Sigmoid colon (tissue), 6 donors: ENCODE measurements at regions not wholly inside any gene's neighbourhood (a gene's known extent, or its start where the extent isn't known, plus 50 kb on each side); places are given as distances from the start of the nearest gene placed in this dataset.
"Not testable (repeated sequence)": the region's sequence is repeated elsewhere in the genome, so short reads cannot be mapped to it uniquely, and the experiment has no call there.

Experiments used
- DNase-seq: peaks from one replicate; pipeline ENCODE4 v3.0.0-alpha.2; 2019
- H3K27ac ChIP-seq, 4 donors: fragments of 200-600 bp; sonication (generic); one replicate each; pipeline ENCODE4 v1.5.1; 2016 to 2019; ENCODE audit warnings: mild to moderate bottlenecking in 1 of 4
- H3K27me3 ChIP-seq, 3 donors: fragments of 200-600 bp; sonication (generic); one replicate each; pipeline ENCODE4 v1.5.1; 2019; ENCODE audit warnings: mild to moderate bottlenecking in 1 of 3
- H3K36me3 ChIP-seq, 4 donors: fragments of 200-600 bp; sonication (generic); one replicate each; pipeline ENCODE4 v1.5.1; 2016 to 2019
- H3K4me1 ChIP-seq, 4 donors: fragments of 200-600 bp; sonication (generic); one replicate each; pipeline ENCODE4 v1.5.1; 2017 to 2019
- H3K4me3 ChIP-seq, 4 donors: fragments of 200-600 bp; sonication (generic); one replicate each; pipeline ENCODE4 v1.5.1; 2017 to 2019; ENCODE audit warnings: mild to moderate bottlenecking in 2 of 4, moderate library complexity in 1 of 4
- H3K9me3 ChIP-seq, 4 donors: fragments of 200-600 bp in 3 of 4; sonication (generic) in 3 of 4; one replicate each; pipeline versions ENCODE4 v1.5.1 to v1.6.1; 2013 to 2019
- EP300 ChIP-seq, 4 donors: sonication (generic); formaldehyde crosslinking; IDR thresholded peaks; one replicate each; pipeline ENCODE4 v1.6.1; 2017; ENCODE audit warnings: antibody characterized with exemption in 4 of 4
- POLR2A ChIP-seq, 2 donors: fragments of 450-650 bp; IDR thresholded peaks; one replicate each; pipeline ENCODE4 v1.6.1; 2016; ENCODE audit warnings: antibody characterized with exemption in 2 of 2, mild to moderate bottlenecking in 2 of 2, moderate library complexity in 2 of 2
- POLR2AphosphoS5 ChIP-seq, 4 donors: sonication (generic); formaldehyde crosslinking; IDR thresholded peaks; one replicate each; pipeline ENCODE4 v1.6.1; 2017; ENCODE audit warnings: antibody characterized with exemption in 4 of 4
- WGBS, 2 donors: extraction: QIAGEN DNeasy Blood & Tissue Kit; methylation state at CpG; one replicate each; pipeline ENCODE4 v1.1.7; 2013; 5-methylcytosine and 5-hydroxymethylcytosine counted together
- intact Hi-C: fragments of 100-400 bp; cut with DNase I; formaldehyde crosslinking; loops from one replicate; pipeline ENCODE4 v1.15.1; 2023
- TF ChIP-seq, protein P1 (sequence below), 4 experiments: fragments of 450-650 bp in 3 of 4; fragments of 200-600 bp in 1 of 4; IDR thresholded peaks; one replicate each; pipeline ENCODE4 v1.5.1; 2016 to 2019; ENCODE audit warnings: antibody characterized with exemption in 4 of 4, mild to moderate bottlenecking in 3 of 4, moderate library complexity in 2 of 4
- donor health status: healthy with polysubstance abuse.
- donor health status: healthy.

DNA sequence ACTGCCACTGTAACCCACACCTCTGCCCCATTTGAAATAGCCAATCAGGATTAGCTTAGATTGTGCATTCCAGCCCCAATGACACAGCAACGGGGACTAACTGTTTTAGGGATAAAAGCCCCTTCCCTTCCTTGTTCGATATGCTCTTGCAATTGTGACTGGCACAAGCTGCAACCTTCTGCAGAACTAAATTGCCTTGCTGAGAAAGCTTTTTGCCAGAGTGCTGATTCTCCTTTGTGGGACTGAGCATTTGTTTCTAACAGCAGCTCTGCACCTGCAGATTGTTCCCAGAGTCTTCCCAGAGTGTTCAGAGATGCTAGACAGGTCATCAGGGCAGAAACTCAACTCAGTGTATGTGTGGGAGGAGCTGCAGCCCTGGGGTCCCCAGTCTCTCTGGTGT lies 115.8 kb downstream of the ZNF675 start:
- no peak overlapping the region for H3K4me3 ChIP-seq
- H3K27me3 ChIP-seq: no peaks in the 10 kb centered on the region
- H3K27ac ChIP-seq: no peak overlapping the region
- no peak for TF ChIP-seq POLR2AphosphoS5 (IDR thresholded peaks at IDR 0.05)
- TF ChIP-seq, protein P1, sequence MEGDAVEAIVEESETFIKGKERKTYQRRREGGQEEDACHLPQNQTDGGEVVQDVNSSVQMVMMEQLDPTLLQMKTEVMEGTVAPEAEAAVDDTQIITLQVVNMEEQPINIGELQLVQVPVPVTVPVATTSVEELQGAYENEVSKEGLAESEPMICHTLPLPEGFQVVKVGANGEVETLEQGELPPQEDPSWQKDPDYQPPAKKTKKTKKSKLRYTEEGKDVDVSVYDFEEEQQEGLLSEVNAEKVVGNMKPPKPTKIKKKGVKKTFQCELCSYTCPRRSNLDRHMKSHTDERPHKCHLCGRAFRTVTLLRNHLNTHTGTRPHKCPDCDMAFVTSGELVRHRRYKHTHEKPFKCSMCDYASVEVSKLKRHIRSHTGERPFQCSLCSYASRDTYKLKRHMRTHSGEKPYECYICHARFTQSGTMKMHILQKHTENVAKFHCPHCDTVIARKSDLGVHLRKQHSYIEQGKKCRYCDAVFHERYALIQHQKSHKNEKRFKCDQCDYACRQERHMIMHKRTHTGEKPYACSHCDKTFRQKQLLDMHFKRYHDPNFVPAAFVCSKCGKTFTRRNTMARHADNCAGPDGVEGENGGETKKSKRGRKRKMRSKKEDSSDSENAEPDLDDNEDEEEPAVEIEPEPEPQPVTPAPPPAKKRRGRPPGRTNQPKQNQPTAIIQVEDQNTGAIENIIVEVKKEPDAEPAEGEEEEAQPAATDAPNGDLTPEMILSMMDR (IDR thresholded peaks at IDR 0.05): no peak
- TF ChIP-seq EP300 (IDR thresholded peaks at IDR 0.05): no peak
- TF ChIP-seq POLR2A (IDR thresholded peaks at IDR 0.05): no peak
- no peaks in the 10 kb centered on the region for H3K36me3 ChIP-seq
- H3K9me3 ChIP-seq: peaks cover 6 to 13% (median 10%) of the 10 kb centered on the region in 4 donors
- no peak for DNase-seq
- intact Hi-C loops: no loop called here
- H3K4me1 ChIP-seq: no peaks in the 10 kb centered on the region
- 73 to 84% methylated on average over 2 of the region's 2 CpGs for WGBS, 2 donors

- DNase-seq, H3K27me3 ChIP-seq, H3K4me3 ChIP-seq, H3K4me1 ChIP-seq, H3K27ac ChIP-seq, intact Hi-C loops, H3K36me3 ChIP-seq: not testable (repeated sequence)
- 90% methylated on average over 15 of the region's 15 CpGs for WGBS, 2 donors
- H3K9me3 ChIP-seq: peaks cover 6 to 13% (median 9%) of the 10 kb centered on the region in 4 donors
Observed at GRCh38 chr19:23568116-23568515, 118.9 kb downstream of the ZNF675 start.

- WGBS, 2 donors: 76 to 85% methylated on average over 3 of the region's 3 CpGs
Observed at GRCh38 chr19:23565256-23565655, 121.8 kb downstream of the ZNF675 start.

GRCh38 chr19:23563326-23563725 lies 123.7 kb downstream of the ZNF675 start:
- WGBS, 2 donors: 80 to 82% methylated on average over 1 of the region's 1 CpG
- no peak for DNase-seq
- Histone ChIP-seq H3K9me3 (no peaks in the 10 kb centered on the region), H3K4me1 (no peaks in the 10 kb centered on the region), H3K27me3 (no peaks in the 10 kb centered on the region), H3K4me3 (no peak overlapping the region), H3K27ac (no peak overlapping the region), H3K36me3 (no peaks in the 10 kb centered on the region)
- TF ChIP-seq POLR2AphosphoS5 (IDR thresholded peaks at IDR 0.05) (no peak), EP300 (IDR thresholded peaks at IDR 0.05) (no peak), POLR2A (IDR thresholded peaks at IDR 0.05) (no peak)
- TF ChIP-seq, protein P1 (IDR thresholded peaks at IDR 0.05): no peak
- intact Hi-C loops: no loop called here

More at GRCh38 chr19:23565256-23565655, 121.8 kb downstream of the ZNF675 start:
- Histone ChIP-seq H3K27me3 (no peaks in the 10 kb centered on the region), H3K4me3 (no peak overlapping the region), H3K36me3 (no peaks in the 10 kb centered on the region), H3K9me3 (no peaks in the 10 kb centered on the region), H3K4me1 (no peaks in the 10 kb centered on the region), H3K27ac (no peak overlapping the region)
- TF ChIP-seq, protein P1 (IDR thresholded peaks at IDR 0.05): no peak
- TF ChIP-seq EP300 (IDR thresholded peaks at IDR 0.05) (no peak), POLR2AphosphoS5 (IDR thresholded peaks at IDR 0.05) (no peak), POLR2A (IDR thresholded peaks at IDR 0.05) (no peak)
- DNase-seq: no peak
- intact Hi-C loops: no loop called here

- no peak for DNase-seq
- TF ChIP-seq POLR2A (IDR thresholded peaks at IDR 0.05) (no peak), EP300 (IDR thresholded peaks at IDR 0.05) (no peak), POLR2AphosphoS5 (IDR thresholded peaks at IDR 0.05) (no peak)
- TF ChIP-seq, protein P1 (IDR thresholded peaks at IDR 0.05): no peak
- Histone ChIP-seq H3K36me3 (no peaks in the 10 kb centered on the region), H3K9me3 (no peaks in the 10 kb centered on the region), H3K4me1 (no peaks in the 10 kb centered on the region), H3K27ac (no peak overlapping the region), H3K27me3 (no peaks in the 10 kb centered on the region), H3K4me3 (no peak overlapping the region)
- WGBS, 2 donors: 91 to 94% methylated on average over 2 of the region's 2 CpGs
- intact Hi-C loops: no loop called here
Observed at GRCh38 chr19:23561341-23561740, 125.7 kb downstream of the ZNF675 start.
